ENCODE measurements at regions not wholly inside any gene's neighbourhood (a gene's known extent, or its start where the extent isn't known, plus 50 kb on each side); places are given as distances from the start of the nearest gene placed in this dataset.
A peak's percentile ranks its signal among the peaks of the same experiment; 100 is the strongest.

- H2BK20ac ChIP-seq (ENCODE audit: low read depth, low read length) = no peak overlapping the region
- peak; percentile 64 for DNase-seq
- no peak overlapping the region for H4K91ac ChIP-seq (ENCODE audit: insufficient read depth, low read depth, low read length)
- dilution Hi-C loops (cut with HindIII; ENCODE audit: low sequenced_read_pairs, unreplicated experiment) = no loop called here
- H2BK15ac ChIP-seq (ENCODE audit: low read depth, low read length) = no peak overlapping the region
- no CpG with 5 or more reads among the region's 1 CpG for WGBS, 2 experiments (ENCODE audit: extremely low coverage in 2 of 2, insufficient read length in 1 of 2)
- no peaks in the 10 kb centered on the region for H3K36me3 ChIP-seq (ENCODE audit: control insufficient read depth, insufficient read depth, low read length)
- in situ Hi-C loops (cut with MboI; ENCODE audit: low sequenced_read_pairs) = no loop called here
- H3K9me3 ChIP-seq (ENCODE audit: control insufficient read depth, insufficient read depth, low read length) = no peaks in the 10 kb centered on the region; the same call in 1 of the 2 replicates
- no peaks in the 10 kb centered on the region for H3K4me1 ChIP-seq (ENCODE audit: control insufficient read depth, insufficient read depth, low read length)
- peak overlapping the region; percentile 60; the same call in 1 of the 2 replicates for H3K18ac ChIP-seq (ENCODE audit: low read depth, low read length)
- H3K9me1 ChIP-seq (ENCODE audit: insufficient read depth, low read length) = no peaks in the 10 kb centered on the region
- H3K14ac ChIP-seq (replicated peaks; ENCODE audit: low read depth, low read length) = no peak overlapping the region
- no peak overlapping the region for H3K56ac ChIP-seq (ENCODE audit: extremely low read depth, insufficient read depth, low read length)
- no peak overlapping the region for H3K9ac ChIP-seq (ENCODE audit: low read depth, low read length)
- no peaks in the 10 kb centered on the region for H3K27me3 ChIP-seq (ENCODE audit: control insufficient read depth, insufficient read depth, low read length)
- TF ChIP-seq POLR2A (IDR thresholded peaks at IDR 0.05; ENCODE audit: low read depth, low read length) (no peak), SMC3 (IDR thresholded peaks at IDR 0.05; ENCODE audit: low read depth, low read length) (no peak), NFE2L2 (IDR thresholded peaks at IDR 0.05; ENCODE audit: low read depth, low read length) (no peak), MXI1 (IDR thresholded peaks at IDR 0.05; ENCODE audit: borderline replicate concordance, low read depth, low read length) (no peak), BHLHE40 (IDR thresholded peaks at IDR 0.05; ENCODE audit: low read depth, low read length) (no peak)
- TF ChIP-seq, protein P1, sequence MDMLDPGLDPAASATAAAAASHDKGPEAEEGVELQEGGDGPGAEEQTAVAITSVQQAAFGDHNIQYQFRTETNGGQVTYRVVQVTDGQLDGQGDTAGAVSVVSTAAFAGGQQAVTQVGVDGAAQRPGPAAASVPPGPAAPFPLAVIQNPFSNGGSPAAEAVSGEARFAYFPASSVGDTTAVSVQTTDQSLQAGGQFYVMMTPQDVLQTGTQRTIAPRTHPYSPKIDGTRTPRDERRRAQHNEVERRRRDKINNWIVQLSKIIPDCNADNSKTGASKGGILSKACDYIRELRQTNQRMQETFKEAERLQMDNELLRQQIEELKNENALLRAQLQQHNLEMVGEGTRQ (IDR thresholded peaks at IDR 0.05; ENCODE audit: low read depth, low read length) = no peak
- H2BK5ac ChIP-seq (ENCODE audit: low read depth, low read length, poor library complexity, severe bottlenecking) = no peak overlapping the region
- H3K23ac ChIP-seq (ENCODE audit: low read depth, low read length) = no peak overlapping the region
- no peak overlapping the region for H3K4ac ChIP-seq (ENCODE audit: low read depth, low read length)
- ChIA-PET POLR2A (ENCODE audit: unreplicated experiment) (no interaction called here), CTCF (interaction anchor here (0.6 to 1.2 kb wide), 4 partner anchors 17 to 952 kb away, joined by 3 to 4 read pairs (median 3); no protein-coding TSS in a partner anchor)
- H4K5ac ChIP-seq (ENCODE audit: low read depth, low read length) = no peak overlapping the region
- BruUV-seq (replicated peaks) = no TSS peak
- no peak overlapping the region for H4K8ac ChIP-seq (ENCODE audit: low read depth in 2 of 2, low read length in 2 of 2)
- no peak overlapping the region for H2AK9ac ChIP-seq (replicated peaks; ENCODE audit: low read depth, low read length, poor library complexity)
- no peaks in the 10 kb centered on the region for H4K20me1 ChIP-seq (ENCODE audit: insufficient read depth, low read length)
- H2AK5ac ChIP-seq (ENCODE audit: low read depth, low read length) = no peak overlapping the region
- H3K27ac ChIP-seq (ENCODE audit: insufficient read depth, low read length) = no peak overlapping the region
- intact Hi-C loops (cut with micrococcal nuclease) = no loop called here
- no peak overlapping the region for H2AFZ ChIP-seq (replicated peaks; ENCODE audit: low read length, poor library complexity)
- H2BK120ac ChIP-seq (ENCODE audit: low read depth, low read length) = no peak overlapping the region
- H3K79me1 ChIP-seq (ENCODE audit: low read depth in 1 of 2, low read length in 2 of 2) = no peaks in the 10 kb centered on the region
- no peak overlapping the region for H3K4me3 ChIP-seq (ENCODE audit: insufficient read depth, low read depth, low read length)
- no peak overlapping the region for H3K4me2 ChIP-seq (ENCODE audit: low read depth, low read length)
- ATAC-seq (ENCODE audit: low read depth) = peak; percentile 62
Measured at GRCh38 chr6:21971541-21971940, 325.3 kb downstream of the PRL start.
